ENCODE measurements at regions not wholly inside any gene's neighbourhood (a gene's known extent, or its start where the extent isn't known, plus 50 kb on each side); places are given as distances from the start of the nearest gene placed in this dataset.

GRCh38 chr15:70170096-70170699 lies 72.5 kb upstream of the TLE3 start:
- Histone ChIP-seq H3K4me3 (ENCODE audit: extremely low read depth in 1 of 4, insufficient read depth in 2 of 4, low read depth in 3 of 4, low read length in 4 of 4) (no peak overlapping the region), H3K27ac (ENCODE audit: low read depth, low read length) (no peak overlapping the region), H4K20me1 (replicated peaks in 1 of 2; ENCODE audit: control insufficient read depth in 1 of 2, insufficient read depth in 2 of 2, low read length in 2 of 2) (no peaks in the 10 kb centered on the region), H3K56ac (replicated peaks; ENCODE audit: insufficient read length, low read depth, low read length) (no peak overlapping the region), H2AFZ (ENCODE audit: low read length) (0 out of 2 replicates have a peak overlapping the region, but pooled peaks have one; percentile 9), H3K79me1 (ENCODE audit: low read depth, low read length) (no peaks in the 10 kb centered on the region), H3K14ac (ENCODE audit: insufficient read length) (no peak overlapping the region), H3K4me2 (ENCODE audit: insufficient read depth in 1 of 2, low read depth in 2 of 2, low read length in 2 of 2) (no peak overlapping the region), H2AK5ac (ENCODE audit: low read depth, low read length) (no peak overlapping the region), H3K23ac (ENCODE audit: insufficient read length) (no peak overlapping the region), H3K9ac (replicated peaks in 1 of 4; ENCODE audit: extremely low read depth in 1 of 4, low read depth in 3 of 4, low read length in 3 of 4) (no peak overlapping the region), H3K18ac (ENCODE audit: extremely low read depth, low read length) (no peak overlapping the region), H3K27me3 (replicated peaks in 1 of 4; ENCODE audit: control insufficient read depth in 3 of 4, extremely low read depth in 1 of 4, insufficient read depth in 3 of 4, low read length in 3 of 4) (no peaks in the 10 kb centered on the region), H3K36me3 (ENCODE audit: control insufficient read depth in 2 of 4, insufficient read depth in 4 of 4, low read length in 3 of 4) (no peaks in the 10 kb centered on the region), H3K23me2 (ENCODE audit: low read depth, low read length) (no peaks in the 10 kb centered on the region), H4K8ac (ENCODE audit: extremely low read depth, insufficient read depth, low read length) (no peak overlapping the region; the same call in 1 of the 2 replicates), H4K91ac (replicated peaks; ENCODE audit: insufficient read length, low read length) (peak overlapping the region; percentile 72), H3K79me2 (ENCODE audit: control insufficient read depth in 1 of 2, insufficient read depth in 2 of 2, low read length in 2 of 2) (no peaks in the 10 kb centered on the region), H3K9me3 (ENCODE audit: insufficient read depth in 2 of 2, low read depth in 1 of 2, low read length in 1 of 2) (no peaks in the 10 kb centered on the region), H2BK5ac (ENCODE audit: low read depth, low read length) (no peak overlapping the region), H3K4me1 (replicated peaks in 1 of 4; ENCODE audit: control insufficient read depth in 3 of 4, insufficient read depth in 4 of 4, low read length in 3 of 4) (peaks cover 2 to 3% (median 2%) of the 10 kb centered on the region in 4 experiments; a peak in 5 of 7 replicates), H4K5ac (ENCODE audit: insufficient read length, low read depth, low read length) (no peak overlapping the region), H2BK120ac (replicated peaks; ENCODE audit: low read depth, low read length) (no peak overlapping the region), H2BK12ac (ENCODE audit: low read depth, low read length) (peak overlapping the region; percentile 53; the same call in 1 of the 2 replicates), H2BK15ac (ENCODE audit: low read length) (no peak overlapping the region), H3K4ac (replicated peaks; ENCODE audit: insufficient read length, low read depth, low read length) (no peak overlapping the region), H2BK20ac (ENCODE audit: low read length) (no peak overlapping the region)
- WGBS, 2 experiments (ENCODE audit: extremely low coverage in 1 of 2, insufficient coverage in 1 of 2, insufficient read length in 1 of 2, insufficient replicate concordance in 2 of 2, low coverage in 1 of 2, low lambda C conversion rate in 2 of 2, missing lambda C conversion rate in 1 of 2) = 86% methylated on average over 8 of the region's 10 CpGs; no CpG with 5 or more reads in 1 of the 2 experiments
- POLR2A ChIA-PET (ENCODE audit: partially characterized antibody) = interaction anchor here (1.1 to 1.8 kb wide), 2 partner anchors 11 to 15 kb away, joined by 3 to 4 read pairs; no protein-coding TSS in a partner anchor
- FAIRE-seq = no peak
- DNase-seq (ENCODE audit: low read depth in 1 of 2, low spot score in 2 of 2) = no peak
- peak in 1 of 2 experiments; percentile 73; a peak in 1 of 3 replicates for TF ChIP-seq EP300 (IDR thresholded peaks at IDR 0.05; ENCODE audit: borderline replicate concordance in 1 of 2, low read depth in 2 of 2, low read length in 2 of 2)
- TF ChIP-seq POLR2AphosphoS5 (IDR thresholded peaks at IDR 0.05; ENCODE audit: low read depth, low read length) = no peak
- CTCF ChIA-PET (ENCODE audit: partially characterized antibody) = interaction anchor here (1.1 to 3.3 kb wide), 3 partner anchors 11 to 185 kb away, joined by 4 to 15 read pairs (median 4); no protein-coding TSS in a partner anchor

Measured in H1 (cell line).